Glutamatergic neuron (in vitro differentiated cells): ENCODE measurements at regions not wholly inside any gene's neighbourhood (a gene's known extent, or its start where the extent isn't known, plus 50 kb on each side); places are given as distances from the start of the nearest gene placed in this dataset.

ENCODE experiments used
- DNase-seq: peaks from one replicate; pipeline ENCODE4 v3.0.0; 2022
- H3K27ac Mint-ChIP-seq: one replicate; pipeline ENCODE4 v1.8.0; 2020; ENCODE audit warnings: mild to moderate bottlenecking, mixed read lengths, inconsistent platforms; ENCODE audit not compliant: unreplicated experiment
- H3K27me3 Mint-ChIP-seq: one replicate; pipeline ENCODE4 v1.8.0; 2020; ENCODE audit warnings: mild to moderate bottlenecking, moderate library complexity, mixed read lengths, inconsistent platforms; ENCODE audit not compliant: unreplicated experiment
- H3K36me3 Mint-ChIP-seq: one replicate; pipeline ENCODE4 v1.8.0; 2020; ENCODE audit warnings: mild to moderate bottlenecking, mixed read lengths, inconsistent platforms; ENCODE audit not compliant: unreplicated experiment
- H3K4me1 Mint-ChIP-seq: one replicate; pipeline ENCODE4 v1.8.0; 2020; ENCODE audit warnings: mild to moderate bottlenecking, low read depth, mixed read lengths, inconsistent platforms; ENCODE audit not compliant: unreplicated experiment
- H3K4me3 Mint-ChIP-seq: one replicate; pipeline ENCODE4 v1.8.0; 2020; ENCODE audit warnings: mild to moderate bottlenecking, mixed read lengths, inconsistent platforms; ENCODE audit not compliant: unreplicated experiment
- H3K9me3 Mint-ChIP-seq: one replicate; pipeline ENCODE4 v1.8.0; 2020; ENCODE audit warnings: mild to moderate bottlenecking, moderate library complexity, mixed read lengths, inconsistent platforms; ENCODE audit not compliant: unreplicated experiment
- TF ChIP-seq, protein P1 (sequence below): fragments of 200-600 bp; sonication (generic); IDR thresholded peaks from one replicate; pipeline ENCODE4 v1.5.0; 2021; ENCODE audit not compliant: partially characterized antibody, unreplicated experiment

GRCh38 chr4:187207931-187208330 lies 484.3 kb upstream of the FAT1 start:
- no peaks in the 10 kb centered on the region for H3K27me3 Mint-ChIP-seq
- no peak for DNase-seq
- peaks cover 3% of the 10 kb centered on the region for H3K9me3 Mint-ChIP-seq
- H3K4me1 Mint-ChIP-seq: no peaks in the 10 kb centered on the region
- TF ChIP-seq, protein P1, sequence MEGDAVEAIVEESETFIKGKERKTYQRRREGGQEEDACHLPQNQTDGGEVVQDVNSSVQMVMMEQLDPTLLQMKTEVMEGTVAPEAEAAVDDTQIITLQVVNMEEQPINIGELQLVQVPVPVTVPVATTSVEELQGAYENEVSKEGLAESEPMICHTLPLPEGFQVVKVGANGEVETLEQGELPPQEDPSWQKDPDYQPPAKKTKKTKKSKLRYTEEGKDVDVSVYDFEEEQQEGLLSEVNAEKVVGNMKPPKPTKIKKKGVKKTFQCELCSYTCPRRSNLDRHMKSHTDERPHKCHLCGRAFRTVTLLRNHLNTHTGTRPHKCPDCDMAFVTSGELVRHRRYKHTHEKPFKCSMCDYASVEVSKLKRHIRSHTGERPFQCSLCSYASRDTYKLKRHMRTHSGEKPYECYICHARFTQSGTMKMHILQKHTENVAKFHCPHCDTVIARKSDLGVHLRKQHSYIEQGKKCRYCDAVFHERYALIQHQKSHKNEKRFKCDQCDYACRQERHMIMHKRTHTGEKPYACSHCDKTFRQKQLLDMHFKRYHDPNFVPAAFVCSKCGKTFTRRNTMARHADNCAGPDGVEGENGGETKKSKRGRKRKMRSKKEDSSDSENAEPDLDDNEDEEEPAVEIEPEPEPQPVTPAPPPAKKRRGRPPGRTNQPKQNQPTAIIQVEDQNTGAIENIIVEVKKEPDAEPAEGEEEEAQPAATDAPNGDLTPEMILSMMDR: no peak
- no peaks in the 10 kb centered on the region for H3K36me3 Mint-ChIP-seq
- no peak overlapping the region for H3K4me3 Mint-ChIP-seq
- no peak overlapping the region for H3K27ac Mint-ChIP-seq

GRCh38 chr4:187208651-187209050 lies 485.0 kb upstream of the FAT1 start:
- Mint-ChIP-seq H3K27me3 (no peaks in the 10 kb centered on the region), H3K9me3 (peaks cover 3% of the 10 kb centered on the region), H3K4me3 (no peak overlapping the region), H3K4me1 (no peaks in the 10 kb centered on the region), H3K36me3 (no peaks in the 10 kb centered on the region), H3K27ac (no peak overlapping the region)
- DNase-seq: no peak
- TF ChIP-seq, protein P1: no peak

DNA sequence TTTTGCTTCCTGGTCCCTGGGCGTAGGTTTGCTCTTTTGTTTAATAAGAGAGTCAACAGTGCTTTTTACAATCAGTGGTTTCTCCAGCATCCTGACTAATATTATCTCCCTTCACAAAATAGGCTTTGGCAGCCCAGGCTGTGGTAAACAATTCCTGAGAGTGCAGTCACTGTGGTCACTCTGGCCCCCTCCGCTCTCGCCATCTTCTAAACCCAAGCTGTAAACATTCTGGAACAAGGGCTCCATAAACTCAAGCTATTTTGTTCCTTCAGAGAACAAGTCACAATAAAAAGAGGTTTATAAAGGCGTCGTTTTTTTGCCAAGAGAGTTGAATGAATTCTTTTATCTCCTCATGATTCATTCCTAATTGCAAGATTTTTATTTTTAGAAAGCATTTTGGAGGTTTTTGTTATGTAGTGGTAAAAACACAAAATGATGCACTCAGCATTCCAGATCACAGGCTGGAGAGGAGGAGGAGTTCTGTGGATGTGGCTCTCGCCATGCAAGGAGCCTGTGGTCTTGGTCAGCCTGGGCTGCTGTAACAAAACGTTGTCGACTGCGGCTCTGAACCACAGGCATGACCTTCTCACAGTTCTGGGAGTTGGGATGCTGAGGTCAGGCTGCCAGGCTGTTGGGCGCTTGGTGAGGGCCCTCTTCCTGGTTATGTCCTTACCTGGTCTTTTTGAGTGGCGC lies 486.4 kb upstream of the FAT1 start:
- no peaks in the 10 kb centered on the region for H3K36me3 Mint-ChIP-seq
- no peak overlapping the region for H3K4me3 Mint-ChIP-seq
- TF ChIP-seq, protein P1: no peak
- H3K9me3 Mint-ChIP-seq: peaks cover 3% of the 10 kb centered on the region
- H3K27me3 Mint-ChIP-seq: no peaks in the 10 kb centered on the region
- H3K4me1 Mint-ChIP-seq: peaks cover 2% of the 10 kb centered on the region
- H3K27ac Mint-ChIP-seq: no peak overlapping the region
- DNase-seq: no peak

DNA sequence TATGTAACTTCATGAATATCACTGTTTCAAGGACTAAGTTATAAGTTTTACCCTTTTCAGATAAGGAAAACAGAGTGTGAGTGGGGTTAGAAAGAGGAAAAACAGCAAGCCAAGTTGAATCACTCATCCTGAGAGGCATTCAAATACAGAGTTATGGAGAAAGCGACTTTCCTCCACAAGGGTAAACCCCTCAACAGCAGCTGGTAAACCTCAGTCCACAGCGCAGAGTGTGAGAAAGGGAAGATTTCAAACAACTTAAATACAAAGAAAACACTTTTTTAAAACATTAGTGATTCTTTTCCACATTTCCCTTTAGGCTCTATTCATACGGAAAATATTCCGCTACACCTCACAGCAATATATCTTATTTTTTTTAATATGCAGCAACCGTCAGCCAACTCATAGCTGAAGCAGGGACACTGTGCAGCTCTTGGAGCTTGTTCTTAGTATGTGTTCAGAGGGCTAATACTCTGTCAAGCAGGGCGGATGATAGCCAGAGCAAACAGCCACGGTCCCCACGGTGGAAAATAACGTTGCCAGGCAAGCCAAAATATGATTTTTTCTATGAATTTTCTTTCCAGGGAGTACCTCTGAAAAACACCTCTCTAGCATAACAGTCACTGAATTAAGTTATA lies 488.9 kb upstream of the FAT1 start:
- H3K27ac Mint-ChIP-seq: no peak overlapping the region
- no peaks in the 10 kb centered on the region for H3K36me3 Mint-ChIP-seq
- no peak overlapping the region for H3K4me3 Mint-ChIP-seq
- H3K9me3 Mint-ChIP-seq: peaks cover 3% of the 10 kb centered on the region
- H3K4me1 Mint-ChIP-seq: peaks cover 5% of the 10 kb centered on the region
- no peak for DNase-seq
- H3K27me3 Mint-ChIP-seq: peaks cover 3% of the 10 kb centered on the region
- TF ChIP-seq, protein P1: no peak

DNA sequence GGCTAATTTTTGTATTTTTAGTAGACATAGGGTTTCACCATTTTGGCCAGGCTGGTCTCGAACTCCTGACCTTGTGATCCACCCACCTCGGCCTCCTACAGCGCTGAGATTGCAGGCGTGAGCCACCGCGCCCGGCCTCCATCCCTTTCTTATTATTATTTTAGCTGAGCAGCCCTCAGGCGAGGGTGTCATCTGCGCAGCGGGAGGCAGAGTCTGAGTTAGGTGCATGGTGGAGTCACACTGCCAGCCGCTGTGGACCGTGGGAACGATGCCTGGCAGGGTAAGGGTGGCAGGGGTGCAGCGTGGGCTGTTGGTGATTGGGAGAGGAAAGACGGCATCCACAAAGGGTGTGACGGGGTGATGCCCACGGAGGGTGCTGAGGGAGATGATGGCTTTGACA lies 491.8 kb upstream of the FAT1 start:
- no peaks in the 10 kb centered on the region for H3K9me3 Mint-ChIP-seq
- peaks cover 3% of the 10 kb centered on the region for H3K27me3 Mint-ChIP-seq
- no peak for DNase-seq
- H3K4me3 Mint-ChIP-seq: no peak overlapping the region
- H3K36me3 Mint-ChIP-seq: no peaks in the 10 kb centered on the region
- no peak overlapping the region for H3K27ac Mint-ChIP-seq
- H3K4me1 Mint-ChIP-seq: peaks cover 5% of the 10 kb centered on the region
- TF ChIP-seq, protein P1: no peak
